Kidney tubule cell (primary cell): ENCODE measurements at regions not wholly inside any gene's neighbourhood (a gene's known extent, or its start where the extent isn't known, plus 50 kb on each side); places are given as distances from the start of the nearest gene placed in this dataset.
"Not testable (repeated sequence)": the region's sequence is repeated elsewhere in the genome, so short reads cannot be mapped to it uniquely, and the experiment has no call there.

ENCODE experiments used
- DNase-seq: peaks from one replicate; pipeline ENCODE4 v3.0.0-alpha.2; 2018; ENCODE audit warnings: low spot score

DNA sequence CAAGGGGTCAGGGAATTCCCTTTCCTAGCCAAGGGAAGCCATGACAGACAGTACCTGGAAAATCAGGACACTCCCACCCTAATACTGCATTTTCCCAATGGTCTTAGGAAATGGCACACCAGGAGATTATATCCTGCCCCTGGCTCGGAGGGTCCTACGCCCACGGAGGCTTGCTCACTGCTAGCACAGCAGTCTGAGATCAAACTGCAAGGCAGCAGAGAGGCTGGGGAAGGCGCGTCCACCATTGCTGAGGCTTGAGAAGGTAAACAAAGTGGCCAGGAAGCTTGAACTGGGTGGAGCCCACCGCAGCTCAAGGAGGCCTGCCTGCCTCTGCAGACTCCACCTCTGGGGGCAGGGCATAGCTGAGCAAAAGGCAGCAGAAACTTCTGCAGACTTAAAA, 207.1 kb upstream of the OBI1 start:
- DNase-seq: not testable (repeated sequence)

DNA sequence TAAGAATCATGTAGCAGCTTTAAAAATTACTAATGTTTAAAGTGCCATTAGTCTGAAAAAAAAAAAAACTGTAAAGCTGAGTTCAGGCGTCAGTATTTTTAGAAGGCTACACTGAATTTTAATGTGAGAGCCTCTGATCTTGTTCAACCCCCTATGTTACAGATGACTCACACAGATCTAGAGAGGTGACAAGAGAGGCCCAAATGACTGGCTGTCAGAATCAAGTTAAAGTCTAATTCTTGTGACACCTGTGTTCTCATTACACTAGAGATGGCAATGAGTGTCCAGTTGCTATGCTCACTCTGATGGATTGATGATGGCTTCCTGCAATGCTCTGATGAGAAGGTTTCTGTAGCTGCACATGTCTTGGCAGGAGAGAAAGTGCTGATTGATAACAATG, 203.5 kb upstream of the OBI1 start:
- DNase-seq: no peak

DNA sequence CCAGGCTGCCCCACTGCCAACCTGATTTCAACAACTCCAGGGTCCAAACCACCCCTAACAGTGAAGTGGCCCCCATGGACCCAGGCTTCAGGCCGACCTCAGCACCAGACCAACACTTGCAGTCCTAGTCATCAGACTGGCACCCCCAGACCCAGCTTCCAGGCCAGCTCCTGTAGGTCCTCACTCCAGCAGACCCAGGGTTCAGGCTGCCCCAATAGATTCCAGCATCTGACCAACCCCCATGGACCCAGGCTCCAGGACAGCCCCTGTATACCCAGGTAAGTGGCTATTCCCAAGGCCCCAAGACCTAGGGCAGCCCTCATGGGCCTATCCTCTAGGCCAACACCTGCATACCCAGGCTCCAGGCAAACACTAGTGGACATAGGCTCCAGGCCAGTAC, 193.8 kb upstream of the OBI1 start:
- no peak for DNase-seq

DNA sequence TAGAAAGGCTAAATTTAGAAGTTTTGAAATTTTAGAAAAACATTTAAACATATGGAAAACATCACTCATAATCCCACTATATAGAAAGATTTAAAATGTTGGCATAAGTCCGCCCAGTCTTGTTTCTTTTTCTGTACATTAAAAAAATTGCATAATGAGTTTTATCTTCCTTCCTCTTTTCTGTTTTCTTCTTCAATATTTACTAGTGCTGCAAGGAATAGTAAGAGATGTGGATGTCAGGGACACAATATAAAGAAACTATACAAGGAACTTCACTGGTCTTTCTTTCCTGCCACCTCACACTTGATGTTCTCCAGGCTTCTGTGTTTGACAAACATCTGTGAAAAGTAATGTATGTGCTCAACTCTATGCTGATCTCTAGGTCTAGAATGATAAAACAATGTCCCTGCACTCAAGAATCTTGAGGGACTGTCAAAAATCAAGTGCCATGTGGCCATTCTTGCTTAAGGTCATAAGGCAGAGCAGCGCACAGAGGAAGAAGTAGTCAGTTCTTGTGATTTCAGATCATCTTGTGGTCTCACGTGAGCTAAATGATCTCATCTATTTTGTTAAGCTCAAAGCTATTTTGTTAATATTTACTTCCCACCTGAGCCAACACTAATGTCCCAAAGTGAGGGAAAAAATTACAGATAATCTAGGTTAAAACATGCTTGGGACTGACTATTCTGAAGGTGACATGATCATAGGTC, 186.9 kb upstream of the OBI1 start:
- DNase-seq: no peak

DNA sequence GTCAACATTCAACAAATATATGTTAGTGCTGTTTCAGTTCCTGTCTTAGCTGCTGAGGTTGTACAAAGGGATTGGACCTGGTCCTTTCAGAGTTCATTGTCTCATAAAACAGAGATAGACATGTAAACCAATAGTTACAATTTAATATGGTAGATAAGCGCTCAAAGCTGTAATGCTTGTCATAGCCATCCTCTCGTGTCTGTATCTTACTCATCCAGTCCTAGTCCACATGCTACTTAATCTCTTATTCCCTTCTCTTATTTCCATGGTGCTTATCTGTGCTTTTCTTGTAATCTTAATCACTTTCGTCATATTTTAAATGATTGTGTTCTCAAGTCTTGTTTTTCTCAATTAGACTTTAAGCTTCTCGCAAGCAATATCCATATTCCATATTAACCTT, 185.2 kb upstream of the OBI1 start:
- no peak for DNase-seq

DNA sequence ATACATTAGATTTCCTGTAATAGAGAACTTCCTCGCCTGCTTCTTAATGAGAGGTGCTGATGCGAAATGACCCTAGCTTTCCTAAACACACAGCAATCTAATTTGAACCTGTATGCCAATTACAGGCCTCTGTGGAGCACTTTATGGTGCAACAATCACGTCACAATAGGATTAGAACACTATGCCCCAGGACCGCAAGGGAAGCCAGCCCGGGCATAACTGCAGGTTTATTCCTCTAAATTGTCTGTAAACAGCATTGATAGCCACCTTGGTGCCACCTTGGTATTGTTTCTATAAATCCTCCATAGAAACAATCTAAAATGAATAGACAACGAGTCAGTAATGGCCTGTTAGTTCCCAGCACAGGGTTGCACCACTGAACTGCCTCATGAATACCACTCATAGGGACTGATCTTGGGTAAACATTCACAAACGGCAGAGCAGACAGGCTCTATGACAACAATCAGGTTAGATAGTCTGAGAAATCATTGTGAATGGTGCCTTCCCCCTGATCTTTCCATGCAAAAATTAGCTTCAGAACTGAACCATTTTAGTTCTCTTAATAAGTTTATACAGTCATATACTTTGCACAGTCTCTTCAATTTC, 182.5 kb upstream of the OBI1 start:
- DNase-seq: no peak

DNA sequence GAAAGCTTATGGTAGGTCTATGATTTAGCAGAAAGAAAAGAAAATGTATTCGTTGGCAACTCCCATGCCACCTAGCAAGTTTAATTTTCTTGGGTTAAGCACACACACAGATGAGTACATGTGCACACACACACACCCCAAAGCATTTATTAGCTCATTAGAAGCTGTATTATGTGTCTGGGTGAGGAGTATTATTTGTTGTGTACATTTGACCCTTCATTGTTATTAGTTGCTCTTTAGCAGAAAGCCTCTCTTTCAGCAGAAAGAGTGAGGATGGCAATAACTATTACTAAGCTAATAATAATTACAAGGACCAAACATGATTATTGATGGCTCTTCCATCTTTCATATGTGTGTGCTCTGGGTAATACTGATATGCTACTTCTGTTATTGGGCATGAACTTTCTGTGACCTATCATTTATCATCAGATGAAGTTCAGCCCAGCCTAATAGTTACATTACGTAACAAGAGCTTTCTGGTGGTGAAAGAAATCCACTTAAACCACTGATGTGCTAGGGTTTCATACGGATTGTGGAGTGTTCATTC, 177.4 kb upstream of the OBI1 start:
- DNase-seq: no peak

DNA sequence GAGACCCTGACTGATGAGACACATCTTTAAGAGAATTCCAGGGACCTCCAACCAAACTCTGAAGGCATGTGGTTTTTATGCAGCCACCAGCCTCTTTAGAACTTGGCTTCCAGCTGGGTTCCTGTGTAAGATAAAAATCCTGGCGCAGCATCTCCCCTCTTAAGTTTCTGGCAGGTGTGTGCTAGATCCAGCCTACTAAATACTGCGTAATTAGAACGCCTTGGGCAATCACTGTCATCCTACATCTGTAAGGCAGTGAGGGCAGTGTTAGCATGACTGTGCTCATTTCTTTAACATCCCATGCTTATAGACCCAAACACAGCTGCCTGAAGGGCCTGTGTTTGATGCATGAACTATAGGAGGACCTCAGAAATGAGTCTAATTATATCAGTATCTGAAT, 173.5 kb upstream of the OBI1 start:
- no peak for DNase-seq

DNA sequence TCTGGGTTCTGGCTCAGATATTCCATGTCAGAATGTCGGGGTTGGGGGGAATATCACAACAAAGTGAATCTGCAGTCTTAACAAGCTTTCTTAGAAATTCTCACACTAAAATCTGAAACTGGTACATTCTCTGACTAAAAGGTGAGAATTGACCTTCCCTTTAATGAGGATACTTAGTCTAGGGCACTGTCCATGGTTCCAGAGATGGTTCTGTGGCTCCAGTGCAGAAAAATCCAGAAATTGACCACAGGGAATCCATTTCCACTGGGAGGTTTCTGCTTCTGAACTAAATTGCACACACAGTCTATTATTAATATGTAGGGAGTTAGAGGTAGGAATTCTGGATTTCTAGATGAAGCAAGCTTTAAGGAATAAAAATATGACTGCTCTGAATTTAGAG, 171.6 kb upstream of the OBI1 start:
- DNase-seq: no peak

DNA sequence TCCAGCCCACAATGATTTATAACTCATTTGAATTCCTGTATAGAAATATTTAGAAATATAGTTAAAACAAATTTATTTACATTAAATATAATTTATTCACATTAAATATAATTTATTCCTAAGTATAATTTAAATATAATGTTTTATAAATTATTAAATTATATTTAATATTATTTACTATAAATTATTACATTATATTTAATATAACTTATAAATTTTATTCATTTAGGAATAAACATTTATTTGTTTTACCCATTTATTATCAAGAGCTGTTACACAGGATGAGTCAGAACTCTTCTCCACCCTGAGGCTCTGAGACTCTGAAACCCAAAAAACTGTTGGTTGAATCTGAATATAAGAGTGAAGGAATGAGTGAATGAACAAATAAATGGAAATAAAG, 170.9 kb upstream of the OBI1 start:
- DNase-seq: no peak

DNA sequence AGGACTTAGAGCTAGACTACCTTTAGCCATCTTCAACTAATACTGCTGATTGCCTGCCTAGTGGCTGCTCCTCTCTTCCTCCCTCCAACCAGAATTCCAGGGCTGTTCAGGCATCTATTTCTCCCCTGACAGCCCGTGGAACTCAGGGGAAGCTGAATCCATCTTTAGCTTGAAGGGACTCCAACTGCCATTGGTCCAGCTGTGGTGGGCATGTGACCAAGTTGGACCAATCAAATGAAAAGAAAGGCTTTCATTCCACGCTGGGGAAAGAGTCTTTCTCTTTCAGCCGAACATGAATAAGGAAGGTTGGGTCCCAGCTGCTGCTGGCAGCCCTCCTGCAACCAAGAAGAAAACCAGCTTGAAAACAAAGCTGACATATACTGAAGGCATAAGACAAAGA, 168.5 kb upstream of the OBI1 start:
- DNase-seq: no peak

DNA sequence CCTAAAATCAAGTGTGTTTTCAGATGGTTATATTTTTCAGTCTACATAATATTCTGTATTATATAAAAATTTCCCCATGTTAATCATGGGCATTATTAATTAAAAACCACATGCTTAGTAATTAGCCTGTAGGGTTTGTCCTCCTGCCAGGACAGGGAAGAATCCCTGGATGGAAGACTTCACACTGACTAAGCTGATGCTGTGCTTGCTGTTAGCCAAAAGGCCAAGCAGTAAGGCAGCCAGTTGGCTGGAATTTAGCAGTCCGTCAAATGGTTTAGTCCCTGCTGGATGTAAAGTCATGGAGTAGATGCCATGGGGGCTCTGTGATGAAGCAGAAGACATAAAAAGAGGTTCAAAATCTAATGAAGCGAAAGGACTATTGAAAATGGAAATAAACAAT, 168.0 kb upstream of the OBI1 start:
- no peak for DNase-seq

DNA sequence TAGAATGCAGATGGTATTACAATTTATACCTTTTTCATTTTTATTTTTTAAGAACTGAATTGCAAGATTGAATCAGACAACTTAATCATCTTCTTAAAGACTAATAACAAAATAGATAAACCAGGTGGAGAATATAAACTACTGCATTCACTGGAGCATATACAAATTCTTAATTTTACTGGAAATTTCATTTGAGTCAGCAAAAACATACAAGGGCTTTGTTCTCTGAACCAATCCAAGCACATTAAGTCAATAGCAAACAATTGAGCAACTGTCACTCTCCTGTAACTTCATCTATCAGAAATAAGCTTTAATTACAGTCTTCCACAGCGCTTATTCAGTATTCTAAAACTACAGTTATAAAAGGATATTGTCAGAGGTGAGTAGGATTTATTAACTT, 167.4 kb upstream of the OBI1 start:
- no peak for DNase-seq

DNA sequence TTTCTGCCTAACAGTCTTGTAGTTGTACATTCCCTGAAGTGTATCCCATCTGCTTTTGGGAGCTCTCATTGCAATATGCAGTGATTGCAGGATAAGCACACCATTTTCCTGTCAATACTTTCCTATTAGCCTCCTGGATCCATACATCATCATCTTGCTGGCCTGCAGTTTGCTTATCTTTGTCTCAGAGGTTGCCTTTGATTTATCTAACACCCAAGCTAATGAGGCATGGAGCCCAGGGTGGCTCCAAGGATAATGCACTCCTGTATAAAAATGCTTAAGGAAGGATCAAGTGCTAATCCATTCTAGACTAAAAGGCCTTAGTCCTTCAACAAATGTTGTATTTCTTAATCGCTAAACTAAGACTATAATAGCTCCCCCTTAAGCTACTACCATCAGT, 161.6 kb upstream of the OBI1 start:
- no peak for DNase-seq

DNA sequence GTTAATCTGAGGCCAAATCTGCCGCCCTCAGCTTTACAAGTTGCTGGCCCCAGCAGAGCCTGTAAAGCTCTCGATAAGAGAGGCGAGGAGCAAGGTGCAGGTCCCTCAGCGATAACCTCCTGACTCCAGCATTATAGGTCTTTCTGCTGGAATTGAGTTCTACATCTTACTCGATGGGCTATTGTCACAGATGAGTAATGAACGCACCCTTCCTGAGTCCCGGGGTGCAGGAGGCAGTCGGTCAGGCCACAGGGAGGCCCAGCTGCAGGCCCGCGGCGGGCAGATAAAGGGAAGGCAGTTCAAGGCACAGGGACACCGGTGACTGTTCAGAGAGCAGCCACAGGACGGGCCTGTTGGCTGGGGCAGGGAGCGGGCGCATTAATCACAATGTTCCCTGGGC, 157.6 kb upstream of the OBI1 start:
- no peak for DNase-seq

DNA sequence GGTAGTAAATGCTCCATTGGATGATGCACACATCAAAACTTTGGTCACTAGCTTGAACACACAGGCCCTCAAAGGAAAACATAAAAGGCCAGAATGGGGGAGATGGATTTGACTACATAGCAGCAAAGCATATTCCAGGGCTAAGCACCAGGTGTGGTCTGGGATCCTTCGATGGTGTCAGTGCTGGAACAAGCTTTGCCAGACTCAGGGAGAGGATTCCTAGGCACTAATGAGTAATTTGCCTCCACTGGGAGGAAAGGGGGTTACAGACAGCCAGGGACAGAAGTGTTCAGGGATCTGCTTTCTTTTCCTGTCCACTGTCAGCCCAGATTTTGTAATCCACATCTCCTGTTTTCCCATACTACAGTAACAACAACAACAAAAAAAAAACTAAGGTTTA, 157.2 kb upstream of the OBI1 start:
- DNase-seq: no peak

DNA sequence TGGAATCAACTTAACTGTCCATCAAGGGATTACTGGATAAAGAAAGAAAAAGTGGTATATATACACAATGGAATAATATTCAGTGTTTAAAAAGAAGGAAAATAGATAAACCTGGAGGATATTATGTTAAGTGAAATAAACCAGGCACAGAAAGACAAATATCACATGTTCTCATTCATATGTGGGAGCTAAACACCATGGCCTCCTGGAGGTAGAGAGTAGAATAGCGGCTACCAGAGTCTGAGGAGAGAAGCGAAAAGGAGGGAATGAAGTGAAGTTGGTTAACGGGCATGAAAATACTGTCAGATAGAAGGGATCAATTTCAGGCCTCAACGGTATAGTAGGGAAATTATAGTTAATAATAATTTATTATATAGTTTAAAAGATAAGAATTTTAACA, 147.5 kb upstream of the OBI1 start:
- DNase-seq: no peak

DNA sequence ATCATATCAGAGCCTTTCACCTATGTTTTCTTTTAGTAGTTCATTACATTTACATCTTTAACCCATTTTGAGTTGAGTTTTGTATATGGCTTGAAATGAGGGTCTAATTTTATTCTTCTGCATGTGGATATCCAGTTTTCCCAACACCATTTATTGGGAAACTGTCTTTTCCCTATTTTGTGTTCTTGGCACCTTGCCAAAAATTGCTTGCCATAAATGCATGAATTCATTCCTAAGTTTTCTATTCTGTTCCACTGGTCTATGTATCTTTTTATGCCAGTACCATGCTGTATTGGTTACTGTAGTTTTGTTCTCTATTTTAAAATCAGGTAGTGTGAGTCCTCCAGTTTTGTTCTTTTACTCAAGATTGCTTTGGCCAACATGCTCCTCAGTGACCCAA, 144.0 kb upstream of the OBI1 start:
- no peak for DNase-seq

DNA sequence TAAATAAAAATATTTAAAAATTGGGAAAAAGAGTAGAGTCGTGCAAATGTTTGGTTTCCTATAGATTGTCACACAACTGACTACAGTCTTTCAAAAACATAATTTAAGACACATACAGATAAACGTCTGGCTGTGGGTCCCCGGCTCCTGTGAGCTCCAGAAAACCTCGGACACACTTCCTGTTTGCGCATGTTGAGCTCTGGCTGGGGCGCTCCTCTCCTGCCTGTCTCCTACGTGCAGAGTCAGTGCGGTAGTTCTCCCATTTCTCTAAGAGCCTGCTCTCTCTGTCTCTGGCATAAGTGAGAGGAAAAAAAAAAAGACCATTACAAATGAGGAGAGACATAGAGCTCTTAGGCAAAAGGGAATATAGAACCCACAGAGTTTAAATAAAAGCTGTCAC, 128.2 kb upstream of the OBI1 start:
- no peak for DNase-seq

DNA sequence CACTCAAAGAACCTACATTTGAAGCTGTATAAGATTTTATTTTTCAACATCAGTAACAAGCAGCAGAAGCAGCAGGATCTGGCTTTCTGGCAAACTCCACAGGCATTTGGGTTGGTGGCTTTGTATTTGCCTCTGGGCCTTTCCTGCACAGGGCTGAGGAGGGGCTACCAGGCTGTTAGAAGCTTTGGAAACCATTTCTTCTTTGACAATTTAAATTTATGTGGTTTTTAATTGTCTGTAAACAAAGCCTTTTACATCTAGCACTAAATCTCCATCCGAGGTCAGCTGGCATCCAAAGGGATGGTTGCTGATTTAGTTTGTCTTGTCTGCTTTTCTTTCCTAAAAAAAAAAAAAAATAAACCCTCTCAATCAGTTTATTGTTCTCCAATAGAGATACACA, 127.5 kb upstream of the OBI1 start:
- no peak for DNase-seq

DNA sequence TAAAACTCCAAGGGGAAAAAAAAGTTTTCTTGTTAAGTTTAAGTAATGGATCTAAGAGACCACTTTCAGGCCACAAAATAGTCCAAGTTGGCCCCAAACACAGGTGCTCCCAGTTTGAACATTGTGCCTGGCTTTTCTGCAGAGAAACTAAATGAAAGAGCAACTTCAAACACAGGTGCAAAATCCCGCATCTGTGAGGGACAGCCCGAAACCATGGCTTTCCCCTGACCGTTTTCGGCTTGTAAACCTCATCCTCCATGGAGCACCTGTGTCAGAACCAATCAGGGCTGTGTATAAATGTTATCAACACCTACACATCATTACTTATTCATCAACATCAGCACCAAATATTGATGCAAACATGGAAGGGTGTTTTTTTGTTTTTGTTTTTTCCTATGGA, 126.8 kb upstream of the OBI1 start:
- no peak for DNase-seq

DNA sequence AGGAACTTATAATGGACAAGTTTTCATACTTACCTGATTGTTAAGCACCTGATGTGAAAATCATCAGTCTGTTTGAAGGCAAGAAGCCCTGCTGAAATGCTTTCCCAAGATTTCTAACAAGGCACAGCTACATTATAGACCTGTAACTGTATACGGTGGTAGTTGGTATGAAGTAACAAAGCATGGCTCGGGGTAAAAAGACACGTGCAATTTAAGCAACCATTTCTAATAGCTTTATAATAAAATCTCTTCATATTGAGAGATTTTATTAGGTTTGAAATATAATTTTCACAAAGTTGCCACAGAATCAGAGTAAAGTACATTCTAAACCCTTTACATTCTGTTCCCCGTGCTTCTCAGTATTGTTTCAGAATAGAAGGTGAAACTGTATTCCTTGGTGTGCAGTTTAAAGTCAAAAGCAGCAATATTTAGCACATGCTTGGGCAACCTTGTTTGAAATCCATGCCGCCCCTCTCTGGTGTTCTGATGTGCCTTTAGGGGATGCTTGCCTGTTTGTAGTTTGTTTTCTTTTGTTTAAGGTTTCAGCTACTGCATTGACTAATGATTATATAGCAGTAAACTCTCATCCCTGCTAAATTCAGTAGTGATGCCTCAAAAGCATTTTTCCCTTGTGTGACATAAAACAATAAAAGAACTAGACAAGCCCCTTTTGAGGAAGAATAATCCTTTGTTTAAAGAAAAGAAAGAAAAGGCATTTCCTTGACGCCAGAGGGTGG, 125.2 kb upstream of the OBI1 start:
- DNase-seq: no peak

DNA sequence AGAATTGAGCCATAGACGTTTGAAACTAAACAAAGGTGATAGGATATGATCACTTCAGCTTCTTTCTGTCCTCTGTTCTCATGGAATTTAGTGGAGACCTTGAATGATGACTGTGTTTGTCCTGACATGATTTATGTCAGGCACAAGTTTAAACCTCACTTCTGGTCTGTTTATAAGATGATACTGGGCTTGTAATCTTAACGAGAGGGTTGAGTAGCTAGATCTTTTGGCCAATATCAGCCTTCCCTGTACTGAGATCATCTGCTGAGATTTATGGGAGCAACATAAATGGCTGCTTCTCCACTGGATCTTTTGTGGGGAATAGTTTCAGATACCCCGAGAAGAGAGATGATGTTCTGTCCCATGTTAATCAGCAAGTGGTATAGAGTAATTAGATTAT, 121.8 kb upstream of the OBI1 start:
- DNase-seq: no peak
